Ishikawa (cell line): ENCODE measurements at regions not wholly inside any gene's neighbourhood (a gene's known extent, or its start where the extent isn't known, plus 50 kb on each side); places are given as distances from the start of the nearest gene placed in this dataset.

Experiments used
- CEBPB ChIP-seq: IDR thresholded peaks from 2 replicates; pipeline ENCODE4 v1.6.1; 2012
- CREB1 ChIP-seq: IDR thresholded peaks from 2 replicates; pipeline ENCODE4 v1.6.1; 2012; ENCODE audit warnings: low read depth
- EGR1 ChIP-seq: IDR thresholded peaks from 2 replicates; pipeline ENCODE4 v1.6.1; 2012
- EP300 ChIP-seq: IDR thresholded peaks from 2 replicates; pipeline ENCODE4 v1.6.1; 2012; ENCODE audit warnings: borderline replicate concordance
- FOXM1 ChIP-seq: IDR thresholded peaks from 2 replicates; pipeline ENCODE4 v1.6.1; 2012; ENCODE audit warnings: low read depth, borderline replicate concordance
- MAX ChIP-seq: IDR thresholded peaks from 2 replicates; pipeline ENCODE4 v1.6.1; 2012
- NFIC ChIP-seq: IDR thresholded peaks from 2 replicates; pipeline ENCODE4 v1.6.1; 2012
- RAD21 ChIP-seq: IDR thresholded peaks from 2 replicates; pipeline ENCODE4 v1.6.1; 2012; ENCODE audit warnings: low read depth
- REST ChIP-seq: IDR thresholded peaks from 2 replicates; pipeline ENCODE4 v1.6.1; 2012; ENCODE audit warnings: low read depth, mild to moderate bottlenecking
- TAF1 ChIP-seq: IDR thresholded peaks from 2 replicates; pipeline ENCODE4 v1.6.1; 2012; ENCODE audit warnings: low read depth, mild to moderate bottlenecking
- TCF12 ChIP-seq: IDR thresholded peaks from 2 replicates; pipeline ENCODE4 v1.6.1; 2012; ENCODE audit warnings: low read depth
- TEAD4 ChIP-seq: IDR thresholded peaks from 2 replicates; pipeline ENCODE4 v1.6.1; 2012
- YY1 ChIP-seq: IDR thresholded peaks from 2 replicates; pipeline ENCODE4 v1.6.1; 2012; ENCODE audit warnings: low read depth
- ZBTB7A ChIP-seq: IDR thresholded peaks from 2 replicates; pipeline ENCODE4 v1.6.1; 2012; ENCODE audit warnings: low read depth
- TF ChIP-seq, protein P1 (sequence below): IDR thresholded peaks from 2 replicates; pipeline ENCODE4 v1.6.1; 2012

DNA sequence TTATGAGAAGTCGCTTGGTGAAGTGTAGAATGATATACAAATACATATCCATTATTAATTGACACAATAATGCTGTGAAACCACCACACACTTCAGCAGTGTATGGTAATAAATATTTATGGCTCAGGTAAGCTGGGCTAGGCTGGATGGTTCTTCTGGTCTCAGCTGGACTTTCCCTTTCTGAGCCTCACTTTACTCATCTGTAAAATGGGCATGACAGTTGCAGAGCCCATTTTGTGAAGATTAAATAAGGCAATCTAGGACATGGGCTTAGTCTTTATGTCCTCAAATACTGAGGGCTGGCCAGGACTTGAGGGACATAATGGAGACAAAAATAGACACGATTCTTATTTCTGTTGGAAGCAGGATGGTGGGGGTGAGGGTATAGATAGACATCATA is 196.1 kb downstream of the MIAT start:
- no peak for TF ChIP-seq TEAD4
- no peak for TF ChIP-seq RAD21
- TF ChIP-seq YY1 = no peak

DNA sequence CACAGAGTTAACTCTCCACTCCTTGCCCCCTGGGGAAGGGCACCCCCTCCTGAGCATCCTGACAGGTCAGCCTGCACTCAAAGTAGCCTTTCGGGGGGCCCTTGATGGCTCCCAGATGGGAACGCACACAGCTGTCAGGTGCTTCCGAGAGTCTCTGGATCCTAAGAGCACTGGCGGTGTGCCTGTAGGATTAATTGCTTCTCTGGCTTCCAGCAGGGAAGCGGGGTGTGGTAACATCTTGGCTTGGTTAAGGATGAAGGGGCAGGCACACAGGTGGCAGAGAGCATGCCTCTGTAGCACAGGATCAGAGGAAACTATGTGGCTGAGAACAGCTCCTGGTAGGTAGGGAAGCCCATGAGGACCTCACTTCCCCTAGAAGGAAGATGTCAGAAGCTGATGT is 199.8 kb downstream of the MIAT start:
- TF ChIP-seq CEBPB = no peak
- no peak for TF ChIP-seq RAD21
- TF ChIP-seq FOXM1 = no peak
- no peak for TF ChIP-seq YY1
- TF ChIP-seq EGR1 = no peak
- TF ChIP-seq EP300 = no peak
- TF ChIP-seq MAX = no peak
- TF ChIP-seq TAF1 = no peak
- no peak for TF ChIP-seq REST
- TF ChIP-seq, protein P1, sequence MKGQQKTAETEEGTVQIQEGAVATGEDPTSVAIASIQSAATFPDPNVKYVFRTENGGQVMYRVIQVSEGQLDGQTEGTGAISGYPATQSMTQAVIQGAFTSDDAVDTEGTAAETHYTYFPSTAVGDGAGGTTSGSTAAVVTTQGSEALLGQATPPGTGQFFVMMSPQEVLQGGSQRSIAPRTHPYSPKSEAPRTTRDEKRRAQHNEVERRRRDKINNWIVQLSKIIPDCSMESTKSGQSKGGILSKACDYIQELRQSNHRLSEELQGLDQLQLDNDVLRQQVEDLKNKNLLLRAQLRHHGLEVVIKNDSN = no peak
- TF ChIP-seq NFIC = no peak
- TF ChIP-seq CREB1 = no peak
- TF ChIP-seq ZBTB7A = no peak
- TF ChIP-seq TCF12 = no peak
- TF ChIP-seq TEAD4 = no peak

DNA sequence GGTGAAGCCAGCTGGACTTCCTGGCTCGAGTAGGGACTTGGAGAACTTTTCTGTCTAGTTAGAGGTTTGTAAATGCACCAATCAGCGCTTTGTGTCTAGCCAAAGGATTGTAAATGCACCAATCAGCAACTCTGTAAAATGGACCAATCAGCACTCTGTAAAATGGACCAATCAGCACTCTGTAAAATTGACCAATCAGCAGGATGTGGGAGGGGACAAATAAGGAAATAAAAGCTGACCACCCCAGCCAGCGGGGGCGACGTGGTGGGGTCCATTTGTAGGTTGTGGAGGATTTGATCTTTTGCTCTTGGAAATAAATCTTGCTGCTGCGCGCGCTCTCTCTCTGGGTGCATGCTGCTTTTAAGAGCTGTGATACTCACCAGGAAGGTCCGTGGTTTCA is 202.9 kb downstream of the MIAT start:
- TF ChIP-seq FOXM1 (no peak), REST (no peak), EGR1 (no peak), CEBPB (no peak), MAX (no peak), TAF1 (no peak), TEAD4 (no peak), NFIC (no peak), CREB1 (no peak), YY1 (no peak), RAD21 (no peak)
- TF ChIP-seq, protein P1 = no peak

DNA sequence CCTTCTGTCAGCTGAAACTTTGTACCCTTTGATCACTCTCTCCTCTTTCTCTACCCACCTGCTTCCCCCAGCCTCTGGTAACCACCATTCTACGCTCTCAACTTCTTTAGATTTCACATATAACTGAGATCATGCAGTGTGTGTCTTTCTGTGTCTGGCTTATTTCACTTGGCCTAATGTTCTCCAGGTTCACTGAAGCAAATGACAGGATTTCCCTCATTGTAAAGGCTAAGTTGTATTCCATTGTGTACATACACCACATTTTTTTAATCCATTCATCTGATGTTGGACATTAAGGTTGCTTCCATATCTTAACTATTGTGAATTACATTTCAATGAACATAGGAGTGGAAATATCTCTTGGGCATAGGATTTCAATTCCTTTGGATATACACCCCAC is 207.6 kb downstream of the MIAT start:
- no peak for TF ChIP-seq MAX
- TF ChIP-seq, protein P1 = no peak
- TF ChIP-seq FOXM1 = no peak
- TF ChIP-seq TCF12 = no peak
- no peak for TF ChIP-seq ZBTB7A
- no peak for TF ChIP-seq RAD21
- TF ChIP-seq CEBPB = no peak

- TF ChIP-seq MAX (no peak), REST (no peak), YY1 (no peak), RAD21 (no peak), TEAD4 (no peak), CREB1 (no peak), ZBTB7A (no peak), FOXM1 (no peak), EGR1 (no peak), TCF12 (no peak), TAF1 (no peak)
- TF ChIP-seq, protein P1 = no peak
These were observed 226.0 kb downstream of the MIAT start for GRCh38 chr22:26883393-26883792.
